ENCODE measurements at regions not wholly inside any gene's neighbourhood (a gene's known extent, or its start where the extent isn't known, plus 50 kb on each side); places are given as distances from the start of the nearest gene placed in this dataset.

- TF ChIP-seq CTCF (IDR thresholded peaks at IDR 0.05; ENCODE audit: control extremely low read depth in 1 of 3, insufficient read depth in 1 of 3, low read depth in 1 of 3, low read length in 3 of 3): no peak
These were observed 58.1 kb upstream of the SH3GLB1 start (continued) for GRCh38 chr1:86646256-86646655.

Data from H1 (cell line).